IMR-90 (cell line): ENCODE measurements at regions not wholly inside any gene's neighbourhood (a gene's known extent, or its start where the extent isn't known, plus 50 kb on each side); places are given as distances from the start of the nearest gene placed in this dataset.

Experiments used
- BHLHE40 ChIP-seq: fragments of 150-350 bp; IDR thresholded peaks from 2 replicates; pipeline ENCODE4 v1.6.1; 2016; ENCODE audit warnings: mild to moderate bottlenecking, low read depth, low read length
- CEBPB ChIP-seq: IDR thresholded peaks from 2 replicates; pipeline ENCODE4 v1.6.1; 2012; ENCODE audit warnings: low read depth, low read length, improper control_type of control experiment
- CHD1 ChIP-seq: IDR thresholded peaks from 2 replicates; pipeline ENCODE4 v1.6.1; 2012; ENCODE audit warnings: low read depth, low read length, improper control_type of control experiment
- FOS ChIP-seq: fragments of 150-350 bp; IDR thresholded peaks from 2 replicates; pipeline ENCODE4 v1.6.1; 2016; ENCODE audit warnings: low read depth, low read length
- MAFK ChIP-seq: IDR thresholded peaks from 2 replicates; pipeline ENCODE4 v1.6.1; 2012; ENCODE audit warnings: low read depth, low read length, improper control_type of control experiment
- NFE2L2 ChIP-seq: fragments of 150-350 bp; IDR thresholded peaks from 2 replicates; pipeline ENCODE4 v1.6.1; 2016; ENCODE audit warnings: low read depth, mild to moderate bottlenecking, low read length
- POLR2A ChIP-seq: IDR thresholded peaks from 2 replicates; pipeline ENCODE4 v1.6.1; 2012; ENCODE audit warnings: mild to moderate bottlenecking, low read depth, low read length
- RFX5 ChIP-seq: IDR thresholded peaks from 2 replicates; pipeline ENCODE4 v1.8.0; 2012; ENCODE audit warnings: low read depth, mild to moderate bottlenecking, low read length, moderate library complexity
- TF ChIP-seq, protein P1 (sequence below): fragments of 150-350 bp; IDR thresholded peaks from 2 replicates; pipeline ENCODE4 v1.6.1; 2017; ENCODE audit warnings: mild to moderate bottlenecking, antibody characterized with exemption, low read length, low read depth
- TF ChIP-seq, protein P2 (sequence below): conservative IDR thresholded peaks from 2 replicates; pipeline ENCODE4 v1.5.1; 2012; ENCODE audit warnings: mild to moderate bottlenecking, low read depth, low read length, improper control_type of control experiment

DNA sequence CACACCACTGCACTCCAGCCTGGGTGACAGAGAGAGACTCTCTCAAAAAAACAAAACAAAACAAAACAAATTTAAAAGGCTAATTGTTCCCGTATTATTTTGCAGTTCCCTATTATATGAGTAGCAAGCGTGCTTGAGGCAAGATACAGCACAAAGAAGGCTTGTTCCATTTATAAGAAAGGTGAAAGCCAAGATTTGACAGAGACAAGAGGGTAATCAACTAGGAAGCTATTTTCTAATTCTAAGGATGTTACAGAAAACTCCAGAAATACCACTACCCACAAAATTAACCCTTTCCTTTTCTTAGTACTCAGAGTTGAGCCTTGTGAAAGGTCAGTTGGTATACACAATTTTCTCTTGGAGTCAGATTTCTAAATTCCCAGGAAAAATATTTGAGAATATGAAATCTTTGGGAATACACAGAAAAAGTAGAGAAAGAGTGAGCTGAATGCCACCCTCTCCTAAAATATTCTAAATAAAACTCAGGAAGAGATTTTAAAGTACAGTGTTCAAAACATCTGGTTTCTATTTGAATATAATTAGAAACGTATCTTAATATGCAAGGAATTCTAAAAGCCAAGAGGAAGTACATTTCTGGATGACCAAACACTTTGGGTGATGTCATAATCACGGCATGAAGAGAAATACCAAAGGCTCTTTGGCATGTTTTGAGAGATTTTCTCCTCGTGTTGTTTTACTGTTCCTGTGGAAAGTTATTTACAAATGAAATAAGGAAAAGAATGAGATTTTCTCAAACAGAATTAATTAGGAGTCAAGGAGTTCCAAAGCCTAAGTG, 63.0 kb upstream of the FLT1 start:
- TF ChIP-seq, protein P1, sequence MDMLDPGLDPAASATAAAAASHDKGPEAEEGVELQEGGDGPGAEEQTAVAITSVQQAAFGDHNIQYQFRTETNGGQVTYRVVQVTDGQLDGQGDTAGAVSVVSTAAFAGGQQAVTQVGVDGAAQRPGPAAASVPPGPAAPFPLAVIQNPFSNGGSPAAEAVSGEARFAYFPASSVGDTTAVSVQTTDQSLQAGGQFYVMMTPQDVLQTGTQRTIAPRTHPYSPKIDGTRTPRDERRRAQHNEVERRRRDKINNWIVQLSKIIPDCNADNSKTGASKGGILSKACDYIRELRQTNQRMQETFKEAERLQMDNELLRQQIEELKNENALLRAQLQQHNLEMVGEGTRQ, result no peak
- TF ChIP-seq, protein P2, sequence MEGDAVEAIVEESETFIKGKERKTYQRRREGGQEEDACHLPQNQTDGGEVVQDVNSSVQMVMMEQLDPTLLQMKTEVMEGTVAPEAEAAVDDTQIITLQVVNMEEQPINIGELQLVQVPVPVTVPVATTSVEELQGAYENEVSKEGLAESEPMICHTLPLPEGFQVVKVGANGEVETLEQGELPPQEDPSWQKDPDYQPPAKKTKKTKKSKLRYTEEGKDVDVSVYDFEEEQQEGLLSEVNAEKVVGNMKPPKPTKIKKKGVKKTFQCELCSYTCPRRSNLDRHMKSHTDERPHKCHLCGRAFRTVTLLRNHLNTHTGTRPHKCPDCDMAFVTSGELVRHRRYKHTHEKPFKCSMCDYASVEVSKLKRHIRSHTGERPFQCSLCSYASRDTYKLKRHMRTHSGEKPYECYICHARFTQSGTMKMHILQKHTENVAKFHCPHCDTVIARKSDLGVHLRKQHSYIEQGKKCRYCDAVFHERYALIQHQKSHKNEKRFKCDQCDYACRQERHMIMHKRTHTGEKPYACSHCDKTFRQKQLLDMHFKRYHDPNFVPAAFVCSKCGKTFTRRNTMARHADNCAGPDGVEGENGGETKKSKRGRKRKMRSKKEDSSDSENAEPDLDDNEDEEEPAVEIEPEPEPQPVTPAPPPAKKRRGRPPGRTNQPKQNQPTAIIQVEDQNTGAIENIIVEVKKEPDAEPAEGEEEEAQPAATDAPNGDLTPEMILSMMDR, result no peak
- no peak for TF ChIP-seq POLR2A
- TF ChIP-seq CHD1, result no peak
- no peak for TF ChIP-seq MAFK
- no peak for TF ChIP-seq NFE2L2
- no peak for TF ChIP-seq RFX5
- no peak for TF ChIP-seq FOS
- TF ChIP-seq CEBPB, result peak; percentile 76
- TF ChIP-seq BHLHE40, result no peak
